ENCODE measurements at regions not wholly inside any gene's neighbourhood (a gene's known extent, or its start where the extent isn't known, plus 50 kb on each side); places are given as distances from the start of the nearest gene placed in this dataset.

DNA sequence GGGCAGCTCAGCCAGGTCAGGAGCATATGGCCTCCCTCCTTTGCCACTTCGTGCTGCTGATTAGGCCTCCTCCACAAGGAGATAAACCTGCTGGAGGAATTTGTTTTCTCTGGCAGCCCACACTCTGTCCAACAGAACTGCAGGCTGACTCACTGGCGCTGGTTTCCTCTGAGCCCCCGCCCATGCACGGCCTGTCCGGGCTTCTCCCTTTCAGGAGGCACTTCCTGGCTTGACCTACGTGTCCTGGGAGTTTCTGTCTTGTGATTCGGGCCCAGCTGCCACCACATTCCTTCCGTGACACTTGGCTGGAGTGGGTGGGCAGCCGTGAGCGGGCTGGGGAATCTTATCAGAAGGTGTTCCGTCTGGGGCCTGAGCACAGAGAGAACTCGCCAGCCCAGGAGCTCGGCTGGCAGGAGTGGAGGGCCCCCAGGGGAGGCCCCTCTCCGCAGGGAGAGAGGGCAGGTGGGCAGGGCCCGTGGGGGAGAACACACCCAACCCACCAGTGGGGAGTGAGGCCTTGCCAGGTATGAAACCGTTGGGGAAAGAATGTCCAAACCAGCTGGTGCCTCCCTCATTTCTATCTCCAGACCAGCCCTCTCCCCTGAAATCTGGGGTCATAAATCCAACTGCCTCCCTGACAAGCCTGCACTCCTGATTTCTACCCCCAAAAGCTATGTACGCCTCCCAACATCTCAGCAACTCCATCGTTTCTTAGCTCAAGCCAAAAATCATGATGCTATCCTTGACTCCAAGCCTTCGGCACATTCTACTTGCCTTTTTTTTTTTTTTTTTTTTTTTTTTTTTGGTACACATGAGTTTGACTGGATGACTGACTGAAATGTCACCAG, 110.6 kb upstream of the MEF2A start:
- TF ChIP-seq, protein P1, sequence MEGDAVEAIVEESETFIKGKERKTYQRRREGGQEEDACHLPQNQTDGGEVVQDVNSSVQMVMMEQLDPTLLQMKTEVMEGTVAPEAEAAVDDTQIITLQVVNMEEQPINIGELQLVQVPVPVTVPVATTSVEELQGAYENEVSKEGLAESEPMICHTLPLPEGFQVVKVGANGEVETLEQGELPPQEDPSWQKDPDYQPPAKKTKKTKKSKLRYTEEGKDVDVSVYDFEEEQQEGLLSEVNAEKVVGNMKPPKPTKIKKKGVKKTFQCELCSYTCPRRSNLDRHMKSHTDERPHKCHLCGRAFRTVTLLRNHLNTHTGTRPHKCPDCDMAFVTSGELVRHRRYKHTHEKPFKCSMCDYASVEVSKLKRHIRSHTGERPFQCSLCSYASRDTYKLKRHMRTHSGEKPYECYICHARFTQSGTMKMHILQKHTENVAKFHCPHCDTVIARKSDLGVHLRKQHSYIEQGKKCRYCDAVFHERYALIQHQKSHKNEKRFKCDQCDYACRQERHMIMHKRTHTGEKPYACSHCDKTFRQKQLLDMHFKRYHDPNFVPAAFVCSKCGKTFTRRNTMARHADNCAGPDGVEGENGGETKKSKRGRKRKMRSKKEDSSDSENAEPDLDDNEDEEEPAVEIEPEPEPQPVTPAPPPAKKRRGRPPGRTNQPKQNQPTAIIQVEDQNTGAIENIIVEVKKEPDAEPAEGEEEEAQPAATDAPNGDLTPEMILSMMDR (IDR thresholded peaks at IDR 0.05; ENCODE audit: low read length): no peak
- no peak for TF ChIP-seq EZH2 (IDR thresholded peaks at IDR 0.05; ENCODE audit: borderline replicate concordance, low read length)
